ENCODE measurements at regions not wholly inside any gene's neighbourhood (a gene's known extent, or its start where the extent isn't known, plus 50 kb on each side); places are given as distances from the start of the nearest gene placed in this dataset.
"Not testable (repeated sequence)": the region's sequence is repeated elsewhere in the genome, so short reads cannot be mapped to it uniquely, and the experiment has no call there.

GRCh38 chr2:147275943-147276342 is 568.9 kb upstream of the ACVR2A start:
- DNase-seq (ENCODE audit: low read depth), result no peak

GRCh38 chr2:147273628-147274027 is 571.2 kb upstream of the ACVR2A start:
- no peak for DNase-seq (ENCODE audit: low read depth)

DNA sequence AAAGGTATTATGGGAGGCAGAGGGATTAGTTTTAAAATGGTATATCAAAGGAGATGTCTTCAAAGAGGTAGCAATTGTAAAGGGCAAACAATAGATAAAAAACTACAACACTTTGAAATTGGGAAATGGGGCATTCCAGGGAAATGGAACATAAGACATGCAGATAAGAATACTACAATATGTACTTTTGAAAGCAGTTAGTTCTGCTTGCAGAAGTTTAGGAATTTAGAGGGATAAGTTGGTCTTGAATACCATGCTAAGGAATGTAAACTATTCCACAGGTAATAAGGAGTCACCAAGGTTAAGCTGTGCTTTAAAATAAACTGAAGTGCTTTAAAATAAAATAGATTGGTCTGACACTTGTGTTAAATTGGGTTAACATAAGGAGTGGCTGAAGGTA is 571.7 kb upstream of the ACVR2A start:
- no peak for DNase-seq (ENCODE audit: low read depth)

DNA sequence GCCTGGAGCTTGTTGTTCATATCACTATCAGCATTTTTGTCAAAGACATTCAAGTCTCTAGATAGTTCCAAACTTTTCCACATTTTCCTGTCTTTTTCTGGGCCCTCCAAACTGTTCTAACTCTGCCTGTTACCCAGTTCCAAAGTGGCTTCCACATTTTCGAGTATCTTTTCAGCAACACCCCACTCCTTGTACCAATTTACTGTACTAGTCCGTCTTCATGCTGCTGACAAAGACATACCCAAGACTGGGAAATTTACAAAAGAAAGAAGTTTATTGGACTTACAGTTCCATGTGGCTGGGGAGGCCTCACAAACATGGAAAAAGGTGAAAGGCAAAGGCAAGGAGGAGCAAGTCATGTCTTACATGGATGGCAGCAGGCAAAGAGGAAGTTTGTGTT is 575.2 kb upstream of the ACVR2A start:
- DNase-seq (ENCODE audit: low read depth), result not testable (repeated sequence)

- no peak for DNase-seq (ENCODE audit: low read depth)
Observed at GRCh38 chr2:147260241-147260640, 584.6 kb upstream of the ACVR2A start.

GRCh38 chr2:147255812-147256211 is 589.0 kb upstream of the ACVR2A start:
- no peak for DNase-seq (ENCODE audit: low read depth)

GRCh38 chr2:147250652-147251356 is 594.0 kb upstream of the ACVR2A start:
- DNase-seq (ENCODE audit: low read depth), result no peak

DNA sequence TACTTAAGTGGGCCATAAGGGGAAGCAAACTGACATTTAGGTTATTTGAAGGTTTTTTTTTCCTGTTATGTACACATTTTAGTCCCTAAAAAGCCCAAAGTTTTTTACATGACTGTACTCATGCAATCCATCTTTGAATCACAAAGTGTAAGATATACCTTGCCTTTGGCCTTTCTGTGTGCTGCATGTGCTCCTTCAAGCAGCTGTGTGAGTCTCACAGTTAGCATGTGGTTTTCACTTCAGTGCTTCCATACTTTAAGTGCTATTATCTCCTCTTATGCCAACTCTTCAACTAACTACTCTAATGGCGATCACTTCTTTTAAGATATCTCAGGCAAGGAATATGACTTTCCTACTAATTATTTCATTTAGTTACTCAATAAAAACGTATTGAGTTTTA is 597.1 kb upstream of the ACVR2A start:
- no peak for DNase-seq (ENCODE audit: low read depth)

- DNase-seq (ENCODE audit: low read depth), result no peak
Observed at GRCh38 chr2:147242445-147242844, 602.4 kb upstream of the ACVR2A start.

GRCh38 chr2:147236601-147237000 is 608.2 kb upstream of the ACVR2A start:
- no peak for DNase-seq (ENCODE audit: low read depth)

DNA sequence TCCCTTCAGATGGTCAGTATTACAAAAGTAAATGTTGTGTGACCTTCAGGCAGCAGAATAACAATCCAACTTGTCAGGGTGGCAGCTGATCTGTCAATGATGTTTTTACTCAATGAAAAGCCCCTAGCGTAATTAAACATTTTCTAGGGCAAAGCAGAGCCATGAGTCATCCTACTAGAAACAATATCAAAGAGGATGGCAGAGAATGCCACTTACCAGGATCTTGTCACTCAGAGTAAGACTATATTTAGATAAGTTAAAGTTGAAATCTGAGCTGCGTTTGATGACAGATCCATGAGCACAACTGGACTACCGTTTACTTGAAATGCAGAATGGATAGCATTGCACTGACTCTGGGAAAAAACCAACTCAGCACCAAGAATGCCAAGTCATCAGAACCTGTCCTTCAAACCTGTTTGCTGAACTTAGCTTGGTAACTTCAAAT is 612.6 kb upstream of the ACVR2A start:
- no peak for DNase-seq (ENCODE audit: low read depth)

DNA sequence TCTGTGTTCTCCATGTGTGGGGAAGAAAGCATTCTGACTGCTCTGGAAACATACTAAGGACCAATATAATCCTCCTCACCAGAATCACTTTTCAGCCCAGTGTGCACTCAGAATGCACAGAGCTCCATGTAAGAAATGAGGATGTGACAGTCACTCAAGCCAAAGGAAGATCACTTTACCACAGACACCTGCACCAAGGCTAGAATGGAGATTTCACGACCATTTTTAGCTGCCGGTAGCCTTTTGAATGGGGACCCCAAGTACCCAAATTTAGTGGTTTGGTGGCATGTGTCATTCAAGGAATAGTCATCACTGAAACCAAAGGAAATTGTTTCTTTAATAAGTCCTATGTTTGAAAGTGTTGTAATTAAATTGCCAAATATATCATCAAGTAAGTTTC is 613.2 kb upstream of the ACVR2A start:
- no peak for DNase-seq (ENCODE audit: low read depth)

DNA sequence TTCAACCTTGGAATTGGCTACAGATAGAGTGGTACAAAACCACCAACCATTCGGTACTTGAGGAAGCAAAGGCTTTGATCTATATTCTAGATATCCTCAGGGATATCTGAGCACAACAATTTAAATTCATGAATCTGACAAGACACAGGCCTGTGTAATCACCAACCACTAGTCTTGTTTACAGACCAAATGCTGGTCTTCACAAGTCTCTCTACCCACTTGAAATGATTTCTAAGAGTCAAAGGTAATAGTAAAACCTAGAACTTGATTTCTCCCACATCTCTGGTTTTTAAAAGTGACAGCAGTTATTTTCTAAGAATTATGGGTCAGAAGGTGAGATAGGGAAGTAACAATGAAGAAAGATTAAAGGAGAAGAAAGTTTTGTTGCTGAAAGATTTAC is 613.7 kb upstream of the ACVR2A start:
- no peak for DNase-seq (ENCODE audit: low read depth)

DNA sequence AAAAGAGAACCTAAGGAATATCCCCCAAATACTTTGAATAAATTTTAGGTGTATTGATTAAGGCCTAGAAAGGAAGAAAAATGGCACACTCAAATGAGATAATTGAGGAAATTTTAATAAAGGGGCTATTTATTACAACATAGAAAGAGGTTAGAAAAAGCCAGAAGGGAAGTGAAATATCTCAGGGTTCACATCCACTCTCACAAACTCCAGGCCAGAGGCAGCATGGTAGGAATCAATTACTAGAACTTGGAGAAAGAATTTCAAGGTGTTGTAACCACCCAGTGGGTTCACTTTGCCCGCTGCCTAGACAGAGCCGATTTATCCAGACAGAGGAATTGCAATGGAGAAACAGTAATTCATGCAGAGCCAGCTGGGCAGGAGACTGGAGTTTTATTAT is 617.5 kb upstream of the ACVR2A start:
- no peak for DNase-seq (ENCODE audit: low read depth)

- no peak for DNase-seq (ENCODE audit: low read depth)
Observed at GRCh38 chr2:147224070-147224469, 620.8 kb upstream of the ACVR2A start.

DNA sequence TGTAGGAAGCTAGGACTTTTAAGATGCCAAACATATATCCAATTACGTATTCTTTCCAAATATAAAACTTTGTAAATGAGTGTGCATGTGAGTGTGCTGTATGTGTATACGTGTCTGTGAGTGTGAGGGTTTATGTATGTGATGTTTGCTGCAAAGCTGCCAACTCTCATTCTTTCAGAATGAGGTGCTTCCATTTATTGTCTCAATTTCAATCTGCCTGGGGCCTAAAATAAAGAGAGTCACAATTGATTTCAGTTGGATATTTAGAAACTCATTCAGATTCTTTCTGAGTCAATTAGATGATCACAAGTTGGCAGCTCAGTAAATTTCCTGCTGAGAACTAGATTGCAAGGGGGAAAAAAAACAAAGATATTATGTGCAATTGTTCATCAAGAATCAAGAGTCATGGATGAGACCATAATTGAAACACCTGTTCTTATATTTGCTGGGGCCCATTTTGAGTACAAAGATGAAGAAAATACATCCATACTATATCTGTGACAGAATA is 621.2 kb upstream of the ACVR2A start:
- no peak for DNase-seq (ENCODE audit: low read depth)

GRCh38 chr2:147223119-147223518 is 621.7 kb upstream of the ACVR2A start:
- DNase-seq (ENCODE audit: low read depth), result no peak

DNA sequence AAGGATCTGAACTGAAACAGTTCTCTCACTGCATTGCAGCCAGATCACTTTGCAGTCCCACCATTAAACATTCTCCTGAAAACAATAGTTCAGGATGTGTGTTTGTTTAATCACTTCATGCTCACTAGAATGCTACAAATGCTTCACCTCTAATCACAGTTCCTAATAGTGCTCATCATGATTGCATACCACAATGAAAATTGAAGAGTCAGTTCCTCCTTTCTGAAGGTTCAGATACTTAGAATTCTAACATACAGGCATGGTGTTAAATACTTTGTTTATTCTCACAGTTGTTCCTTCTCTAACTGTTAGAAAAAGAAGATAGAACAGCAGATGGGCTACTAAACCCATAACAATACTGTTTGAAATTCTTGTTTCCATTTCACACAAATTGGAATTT is 622.3 kb upstream of the ACVR2A start:
- no peak for DNase-seq (ENCODE audit: low read depth)

DNA sequence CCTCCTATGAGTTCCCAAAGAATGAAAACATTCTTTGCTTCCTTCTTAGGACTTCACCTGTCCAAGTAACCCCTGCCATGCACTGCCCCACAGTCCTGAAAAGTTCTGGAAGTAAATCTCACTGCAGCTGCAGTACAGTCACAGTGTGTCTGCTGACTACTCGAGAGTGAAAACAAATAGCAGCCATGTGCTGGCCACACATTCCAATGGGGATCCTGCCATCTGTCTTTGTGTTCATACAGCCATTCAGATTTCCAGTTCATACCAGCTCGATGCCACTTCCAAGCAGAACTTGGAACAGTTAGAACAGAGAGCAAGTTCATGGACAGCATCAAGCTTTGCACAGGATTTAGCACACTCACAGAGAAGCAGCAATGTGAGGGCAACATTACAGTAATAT is 629.9 kb upstream of the ACVR2A start:
- DNase-seq (ENCODE audit: low read depth), result no peak

- no peak for DNase-seq (ENCODE audit: low read depth)
Observed at GRCh38 chr2:147211484-147211883, 633.3 kb upstream of the ACVR2A start.

- DNase-seq (ENCODE audit: low read depth), result peak; percentile 70
Observed at GRCh38 chr2:147204102-147204501, 640.7 kb upstream of the ACVR2A start.

DNA sequence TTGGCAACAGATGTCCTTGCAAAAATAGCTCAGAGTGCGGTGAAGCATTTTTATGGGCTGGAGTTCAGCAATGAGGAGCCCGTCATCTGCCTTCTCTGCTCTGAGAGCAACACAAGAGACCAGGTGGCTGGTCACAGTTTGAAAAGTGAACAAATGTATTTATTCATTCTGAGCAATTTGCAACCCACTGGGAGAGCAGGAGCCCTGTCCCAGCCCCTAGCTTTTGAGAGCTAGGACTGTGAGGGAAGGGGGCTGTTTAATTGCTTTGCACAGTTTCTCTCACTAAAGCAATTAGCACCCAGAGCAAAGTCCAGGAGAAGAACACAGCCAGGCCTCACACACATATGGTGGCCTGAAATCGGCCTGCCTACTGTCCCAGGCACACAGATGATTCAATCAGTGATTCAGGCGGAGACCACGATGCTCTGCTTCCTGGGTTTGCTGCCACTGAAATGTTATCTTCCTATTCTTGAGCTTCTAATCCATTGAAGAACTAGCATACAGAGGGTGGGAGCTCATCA is 646.1 kb upstream of the ACVR2A start:
- DNase-seq (ENCODE audit: low read depth), result no peak

GRCh38 chr2:147197754-147198483 is 646.9 kb upstream of the ACVR2A start:
- DNase-seq (ENCODE audit: low read depth), result no peak

Data from non-pigmented ciliary epithelial cell (primary cell).